ENCODE measurements at regions not wholly inside any gene's neighbourhood (a gene's known extent, or its start where the extent isn't known, plus 50 kb on each side); places are given as distances from the start of the nearest gene placed in this dataset.

- FAIRE-seq, result no peak
- ATAC-seq, result no peak
These were observed 152.6 kb downstream of the PLPP3 start for GRCh38 chr1:56426587-56427381.

GRCh38 chr1:56425494-56426037 lies 153.8 kb downstream of the PLPP3 start:
- FAIRE-seq, result no peak
- H3K4me3 ChIP-seq, result no peak overlapping the region
- no peak for TF ChIP-seq EHF (CRISPR knock-in tag; IDR thresholded peaks at IDR 0.05)
- no peak for TF ChIP-seq KDM1A (IDR thresholded peaks at IDR 0.05; ENCODE audit: low read depth)
- TF ChIP-seq CBX2 (IDR thresholded peaks at IDR 0.05; ENCODE audit: borderline replicate concordance, low read depth), result no peak
- no peak for TF ChIP-seq HES2 (IDR thresholded peaks at IDR 0.05)
- TF ChIP-seq ESRRA (IDR thresholded peaks at IDR 0.05; ENCODE audit: borderline replicate concordance, low read length), result no peak
- H3K4me2 ChIP-seq, result no peak overlapping the region
- ChIA-PET CTCF (no interaction called here), POLR2A (no interaction called here)
- ATAC-seq, result no peak
- no peak overlapping the region for H3K27ac ChIP-seq
- H3K9me3 ChIP-seq, result no peaks in the 10 kb centered on the region
- peaks cover 9% of the 10 kb centered on the region; the same call in 1 of the 3 replicates for H3K4me1 ChIP-seq
- WGBS (ENCODE audit: missing lambda C conversion rate), result 94% methylated on average over 3 of the region's 3 CpGs
- DNase-seq (ENCODE audit: low read depth in 1 of 2, low spot score in 1 of 2), result no peak

More at GRCh38 chr1:56426587-56427381, 152.6 kb downstream of the PLPP3 start:
- H3K9me3 ChIP-seq, result no peaks in the 10 kb centered on the region
- no peak overlapping the region for H3K4me2 ChIP-seq
- H3K4me1 ChIP-seq, result peaks cover 9% of the 10 kb centered on the region; the same call in 1 of the 3 replicates
- POLR2A ChIA-PET, result no interaction called here
- no peak overlapping the region for H3K4me3 ChIP-seq
- CTCF ChIA-PET, result no interaction called here
- TF ChIP-seq TFCP2L1 (CRISPR knock-in tag; IDR thresholded peaks at IDR 0.05) (no peak), CBX2 (IDR thresholded peaks at IDR 0.05; ENCODE audit: borderline replicate concordance, low read depth) (no peak), ZC3H11A (IDR thresholded peaks at IDR 0.05) (no peak), MAX (IDR thresholded peaks at IDR 0.05) (no peak), JUN (IDR thresholded peaks at IDR 0.05) (no peak), POLR2A (IDR thresholded peaks at IDR 0.05; ENCODE audit: low read length) (no peak), ELK1 (IDR thresholded peaks at IDR 0.05; ENCODE audit: low read depth, low read length) (no peak), NFE2L2 (conservative IDR thresholded peaks at IDR 0.05; ENCODE audit: low read length) (no peak), ATOH8 (CRISPR knock-in tag; IDR thresholded peaks at IDR 0.05; ENCODE audit: low read depth) (no peak), RNF2 (IDR thresholded peaks at IDR 0.05; ENCODE audit: borderline replicate concordance, low read depth) (no peak), ESRRA (IDR thresholded peaks at IDR 0.05; ENCODE audit: borderline replicate concordance, low read length) (no peak), REST (IDR thresholded peaks at IDR 0.05) (no peak), TP53 (CRISPR knock-in tag; IDR thresholded peaks at IDR 0.05) (no peak), SMC3 (IDR thresholded peaks at IDR 0.05) (no peak), FOSL2 (IDR thresholded peaks at IDR 0.05) (no peak), FOSL2 (CRISPR knock-in tag; IDR thresholded peaks at IDR 0.05) (no peak), HOXB5 (CRISPR knock-in tag; IDR thresholded peaks at IDR 0.05) (no peak)
- DNase-seq (ENCODE audit: low read depth in 1 of 2, low spot score in 1 of 2), result no peak
- H3K27ac ChIP-seq, result no peak overlapping the region
- WGBS (ENCODE audit: missing lambda C conversion rate), result 88% methylated on average over 1 of the region's 1 CpG
